ENCODE measurements at regions not wholly inside any gene's neighbourhood (a gene's known extent, or its start where the extent isn't known, plus 50 kb on each side); places are given as distances from the start of the nearest gene placed in this dataset.

GRCh38 chr13:65756071-65756671, 1474.0 kb downstream of the PCDH9 start:
- TF ChIP-seq POLR2A (IDR thresholded peaks at IDR 0.05) = no peak
- no peak for TF ChIP-seq CTCF (IDR thresholded peaks at IDR 0.05)
